ENCODE measurements at regions not wholly inside any gene's neighbourhood (a gene's known extent, or its start where the extent isn't known, plus 50 kb on each side); places are given as distances from the start of the nearest gene placed in this dataset.
"Not testable (repeated sequence)": the region's sequence is repeated elsewhere in the genome, so short reads cannot be mapped to it uniquely, and the experiment has no call there.

- ATAC-seq (no peak), DNase-seq (no peak)
- peaks cover 3% of the 10 kb centered on the region for H3K27me3 Mint-ChIP-seq
- no peaks in the 10 kb centered on the region for H3K4me1 Mint-ChIP-seq
- H3K36me3 Mint-ChIP-seq (ENCODE audit: low read depth), result no peaks in the 10 kb centered on the region
- no peaks in the 10 kb centered on the region for H3K9me3 Mint-ChIP-seq
- no peak overlapping the region for H3K27ac Mint-ChIP-seq
- H3K4me3 Mint-ChIP-seq, result no peak overlapping the region
Measured at GRCh38 chr1:78715181-78715661, 65.6 kb downstream of the IFI44 start.

- no peak for DNase-seq
- Mint-ChIP-seq H3K4me1 (no peaks in the 10 kb centered on the region), H3K27me3 (peaks cover 3% of the 10 kb centered on the region), H3K9me3 (no peaks in the 10 kb centered on the region), H3K4me3 (no peak overlapping the region), H3K36me3 (ENCODE audit: low read depth) (no peaks in the 10 kb centered on the region), H3K27ac (no peak overlapping the region)
- ATAC-seq, result no peak
Measured at GRCh38 chr1:78716186-78716585, 66.6 kb downstream of the IFI44 start.

- H3K27me3 Mint-ChIP-seq, result peaks cover 5% of the 10 kb centered on the region
- no peaks in the 10 kb centered on the region for H3K36me3 Mint-ChIP-seq (ENCODE audit: low read depth)
- DNase-seq (no peak), ATAC-seq (no peak)
- H3K9me3 Mint-ChIP-seq, result no peaks in the 10 kb centered on the region
- no peak overlapping the region for H3K4me3 Mint-ChIP-seq
- no peak overlapping the region for H3K27ac Mint-ChIP-seq
- no peaks in the 10 kb centered on the region for H3K4me1 Mint-ChIP-seq
Measured at GRCh38 chr1:78718566-78718965, 68.9 kb downstream of the IFI44 start.

GRCh38 chr1:78721136-78721535 lies 71.5 kb downstream of the IFI44 start:
- H3K27ac Mint-ChIP-seq, result no peak overlapping the region
- H3K27me3 Mint-ChIP-seq, result peaks cover 5% of the 10 kb centered on the region
- no peaks in the 10 kb centered on the region for H3K4me1 Mint-ChIP-seq
- H3K9me3 Mint-ChIP-seq, result no peaks in the 10 kb centered on the region
- no peak for ATAC-seq
- DNase-seq, result no peak
- no peak overlapping the region for H3K4me3 Mint-ChIP-seq
- H3K36me3 Mint-ChIP-seq (ENCODE audit: low read depth), result no peaks in the 10 kb centered on the region

GRCh38 chr1:78722105-78722504 lies 72.5 kb downstream of the IFI44 start:
- DNase-seq, result no peak
- no peak overlapping the region for H3K4me3 Mint-ChIP-seq
- no peaks in the 10 kb centered on the region for H3K36me3 Mint-ChIP-seq (ENCODE audit: low read depth)
- no peaks in the 10 kb centered on the region for H3K4me1 Mint-ChIP-seq
- no peak for ATAC-seq
- H3K27ac Mint-ChIP-seq, result no peak overlapping the region
- no peaks in the 10 kb centered on the region for H3K9me3 Mint-ChIP-seq
- H3K27me3 Mint-ChIP-seq, result peaks cover 5% of the 10 kb centered on the region

GRCh38 chr1:78722521-78722920 lies 72.9 kb downstream of the IFI44 start:
- no peak overlapping the region for H3K27ac Mint-ChIP-seq
- peaks cover 5% of the 10 kb centered on the region for H3K27me3 Mint-ChIP-seq
- H3K4me1 Mint-ChIP-seq, result no peaks in the 10 kb centered on the region
- no peaks in the 10 kb centered on the region for H3K36me3 Mint-ChIP-seq (ENCODE audit: low read depth)
- H3K9me3 Mint-ChIP-seq, result no peaks in the 10 kb centered on the region
- H3K4me3 Mint-ChIP-seq, result no peak overlapping the region
- DNase-seq, result no peak
- no peak for ATAC-seq

- ATAC-seq, result no peak
- H3K4me3 Mint-ChIP-seq, result no peak overlapping the region
- DNase-seq, result no peak
- no peaks in the 10 kb centered on the region for H3K36me3 Mint-ChIP-seq (ENCODE audit: low read depth)
- peaks cover 5% of the 10 kb centered on the region for H3K27me3 Mint-ChIP-seq
- no peaks in the 10 kb centered on the region for H3K4me1 Mint-ChIP-seq
- no peak overlapping the region for H3K27ac Mint-ChIP-seq
- H3K9me3 Mint-ChIP-seq, result no peaks in the 10 kb centered on the region
Measured at GRCh38 chr1:78722947-78723346, 73.3 kb downstream of the IFI44 start.

GRCh38 chr1:78726686-78727085 lies 77.1 kb downstream of the IFI44 start:
- Mint-ChIP-seq H3K9me3 (no peaks in the 10 kb centered on the region), H3K27me3 (peaks cover 2% of the 10 kb centered on the region), H3K4me1 (no peaks in the 10 kb centered on the region), H3K4me3 (no peak overlapping the region), H3K36me3 (ENCODE audit: low read depth) (no peaks in the 10 kb centered on the region), H3K27ac (no peak overlapping the region)
- DNase-seq (no peak), ATAC-seq (no peak)

- Mint-ChIP-seq H3K27me3 (no peaks in the 10 kb centered on the region), H3K4me3 (no peak overlapping the region), H3K4me1 (no peaks in the 10 kb centered on the region), H3K27ac (no peak overlapping the region), H3K9me3 (no peaks in the 10 kb centered on the region), H3K36me3 (ENCODE audit: low read depth) (no peaks in the 10 kb centered on the region)
- no peak for ATAC-seq
- no peak for DNase-seq
Measured at GRCh38 chr1:78728359-78728758, 78.7 kb downstream of the IFI44 start.

- DNase-seq (no peak), ATAC-seq (no peak)
- Mint-ChIP-seq H3K4me3 (no peak overlapping the region), H3K27ac (no peak overlapping the region), H3K9me3 (no peaks in the 10 kb centered on the region), H3K27me3 (no peaks in the 10 kb centered on the region), H3K36me3 (ENCODE audit: low read depth) (no peaks in the 10 kb centered on the region), H3K4me1 (no peaks in the 10 kb centered on the region)
Measured at GRCh38 chr1:78730054-78730453, 80.4 kb downstream of the IFI44 start.

- Mint-ChIP-seq H3K27me3 (no peaks in the 10 kb centered on the region), H3K36me3 (ENCODE audit: low read depth) (no peaks in the 10 kb centered on the region), H3K4me1 (no peaks in the 10 kb centered on the region), H3K4me3 (no peak overlapping the region), H3K27ac (no peak overlapping the region), H3K9me3 (no peaks in the 10 kb centered on the region)
- no peak for DNase-seq
- ATAC-seq, result no peak
Measured at GRCh38 chr1:78731674-78732073, 82.0 kb downstream of the IFI44 start.

- DNase-seq, result no peak
- H3K4me1 Mint-ChIP-seq, result no peaks in the 10 kb centered on the region
- no peak overlapping the region for H3K4me3 Mint-ChIP-seq
- H3K27me3 Mint-ChIP-seq, result no peaks in the 10 kb centered on the region
- no peak overlapping the region for H3K27ac Mint-ChIP-seq
- H3K36me3 Mint-ChIP-seq (ENCODE audit: low read depth), result no peaks in the 10 kb centered on the region
- no peak for ATAC-seq
- H3K9me3 Mint-ChIP-seq, result peaks cover 7% of the 10 kb centered on the region
Measured at GRCh38 chr1:78737241-78737640, 87.6 kb downstream of the IFI44 start.

GRCh38 chr1:78743626-78744025 lies 94.0 kb downstream of the IFI44 start:
- peaks cover 3% of the 10 kb centered on the region for H3K9me3 Mint-ChIP-seq
- DNase-seq, result no peak
- H3K4me3 Mint-ChIP-seq, result no peak overlapping the region
- no peak overlapping the region for H3K27ac Mint-ChIP-seq
- no peaks in the 10 kb centered on the region for H3K4me1 Mint-ChIP-seq
- no peak for ATAC-seq
- no peaks in the 10 kb centered on the region for H3K27me3 Mint-ChIP-seq
- H3K36me3 Mint-ChIP-seq (ENCODE audit: low read depth), result no peaks in the 10 kb centered on the region

- DNase-seq (no peak), ATAC-seq (no peak)
- Mint-ChIP-seq H3K36me3 (ENCODE audit: low read depth) (no peaks in the 10 kb centered on the region), H3K4me3 (no peak overlapping the region), H3K27ac (no peak overlapping the region), H3K4me1 (no peaks in the 10 kb centered on the region), H3K9me3 (no peaks in the 10 kb centered on the region), H3K27me3 (no peaks in the 10 kb centered on the region)
Measured at GRCh38 chr1:78745111-78745510, 95.5 kb downstream of the IFI44 start.

- not testable (repeated sequence) for H3K27ac Mint-ChIP-seq; H3K4me1 Mint-ChIP-seq; H3K4me3 Mint-ChIP-seq; H3K36me3 Mint-ChIP-seq (ENCODE audit: low read depth); H3K27me3 Mint-ChIP-seq; ATAC-seq; H3K9me3 Mint-ChIP-seq; DNase-seq
Measured at GRCh38 chr1:78753679-78754078, 104.0 kb downstream of the IFI44 start.

- no peak for DNase-seq
- Mint-ChIP-seq H3K36me3 (ENCODE audit: low read depth) (no peaks in the 10 kb centered on the region), H3K4me3 (no peak overlapping the region)
Measured at GRCh38 chr1:78755986-78756385, 106.4 kb downstream of the IFI44 start.

More at GRCh38 chr1:78755986-78756385, 106.4 kb downstream of the IFI44 start:
- peaks cover 1% of the 10 kb centered on the region for H3K27me3 Mint-ChIP-seq
- ATAC-seq, result no peak
- H3K27ac Mint-ChIP-seq, result no peak overlapping the region
- no peaks in the 10 kb centered on the region for H3K4me1 Mint-ChIP-seq
- H3K9me3 Mint-ChIP-seq, result peaks cover 10% of the 10 kb centered on the region

Measured in activated naive CD8-positive, alpha-beta T cell treated with anti-CD3 and anti-CD28 coated beads, Interleukin-2, amount 50 U/mL, for 24 hours (primary cell).